GM13976 (cell line): ENCODE measurements at regions not wholly inside any gene's neighbourhood (a gene's known extent, or its start where the extent isn't known, plus 50 kb on each side); places are given as distances from the start of the nearest gene placed in this dataset.

ENCODE experiments used
- DNase-seq: peaks from one replicate; pipeline ENCODE4 v3.0.0; 2012; ENCODE audit warnings: low spot score
- CTCF ChIP-seq: IDR thresholded peaks from 2 replicates; pipeline ENCODE4 v1.5.1; 2012; ENCODE audit warnings: borderline replicate concordance, mild to moderate bottlenecking; ENCODE audit not compliant: insufficient read depth; ENCODE audit errors: extremely low read depth, missing control alignments, control extremely low read depth
- in situ Hi-C: fragments of 300-500 bp; cut with MboI; formaldehyde crosslinking; loops from one replicate; pipeline ENCODE4 v1.12.0; 2022; ENCODE audit warnings: low sequenced_read_pairs, mixed read lengths, inconsistent platforms; ENCODE audit not compliant: unreplicated experiment

GRCh38 chrX:13433298-13433605 lies 113.4 kb upstream of the ATXN3L start:
- in situ Hi-C loops, result no loop called here
- TF ChIP-seq CTCF, result no peak
- no peak for DNase-seq

- DNase-seq, result no peak
- TF ChIP-seq CTCF, result no peak
- in situ Hi-C loops, result no loop called here
Measured at GRCh38 chrX:13432414-13433297, 112.8 kb upstream of the ATXN3L start.

GRCh38 chrX:13430136-13430827 lies 110.4 kb upstream of the ATXN3L start:
- TF ChIP-seq CTCF, result no peak
- no peak for DNase-seq

GRCh38 chrX:13428053-13428786 lies 108.4 kb upstream of the ATXN3L start:
- peak; percentile 31 for DNase-seq
- in situ Hi-C loops, result no loop called here
- no peak for TF ChIP-seq CTCF

More at GRCh38 chrX:13430136-13430827, 110.4 kb upstream of the ATXN3L start:
- in situ Hi-C loops, result no loop called here

- no peak for TF ChIP-seq CTCF
- in situ Hi-C loops, result no loop called here
- DNase-seq, result no peak
Measured at GRCh38 chrX:13427441-13428052, 107.7 kb upstream of the ATXN3L start.

GRCh38 chrX:13420545-13421183 lies 100.8 kb upstream of the ATXN3L start:
- TF ChIP-seq CTCF, result no peak
- in situ Hi-C loops, result no loop called here
- no peak for DNase-seq
